Loucy (cell line): ENCODE measurements at regions not wholly inside any gene's neighbourhood (a gene's known extent, or its start where the extent isn't known, plus 50 kb on each side); places are given as distances from the start of the nearest gene placed in this dataset.

Experiments
- H2AFZ ChIP-seq: fragments of 200-600 bp; sonication (generic); 2 replicates; pipeline ENCODE4 v1.6.0; 2016; ENCODE audit warnings: antibody characterized with exemption, mild to moderate bottlenecking, low read length, moderate library complexity
- H3F3A ChIP-seq: fragments of 200-600 bp; 2 replicates; pipeline ENCODE4 v1.6.0; 2016; ENCODE audit warnings: antibody characterized with exemption, low read depth, mild to moderate bottlenecking
- H3K27me3 ChIP-seq: fragments of 200-600 bp; sonication (generic); 2 replicates; pipeline ENCODE4 v1.6.1; 2014; ENCODE audit warnings: low read length, mild to moderate bottlenecking; ENCODE audit not compliant: insufficient read depth, poor library complexity, severe bottlenecking
- H3K36me3 ChIP-seq: fragments of 200-600 bp; sonication (generic); 2 replicates; pipeline ENCODE4 v1.6.1; 2016; ENCODE audit warnings: low read length; ENCODE audit not compliant: insufficient read depth
- H3K4me1 ChIP-seq: fragments of 200-600 bp; sonication (generic); 2 replicates; pipeline ENCODE4 v1.5.1; 2014; ENCODE audit warnings: low read length, mild to moderate bottlenecking; ENCODE audit not compliant: insufficient read depth, poor library complexity, severe bottlenecking
- H3K4me2 ChIP-seq: fragments of 200-600 bp; sonication (generic); 2 replicates; pipeline ENCODE4 v1.6.0; 2014; ENCODE audit warnings: antibody characterized with exemption, low read length, low read depth, mild to moderate bottlenecking; ENCODE audit not compliant: poor library complexity, severe bottlenecking
- H3K4me3 ChIP-seq: fragments of 200-600 bp; sonication (generic); 2 replicates; pipeline ENCODE4 v1.5.1; 2014; ENCODE audit warnings: low read length, mild to moderate bottlenecking, mixed read lengths; ENCODE audit not compliant: poor library complexity, severe bottlenecking
- H3K79me2 ChIP-seq: fragments of 200-600 bp; sonication (generic); 2 replicates; pipeline ENCODE4 v1.6.1; 2014; ENCODE audit warnings: low read length; ENCODE audit not compliant: insufficient read depth
- H3K9ac ChIP-seq: fragments of 200-600 bp; sonication (generic); 2 replicates; pipeline ENCODE4 v1.6.0; 2014; ENCODE audit warnings: mild to moderate bottlenecking, low read depth, low read length, moderate library complexity; ENCODE audit not compliant: poor library complexity, severe bottlenecking
- H3K9me2 ChIP-seq: fragments of 200-600 bp; sonication (generic); replicated peaks from 2 replicates; pipeline ENCODE4 v1.6.1; 2016; ENCODE audit warnings: low read depth, low read length, mixed read lengths
- H3K9me3 ChIP-seq: fragments of 200-600 bp; sonication (generic); 2 replicates; pipeline ENCODE4 v1.6.1; 2014; ENCODE audit warnings: mild to moderate bottlenecking, antibody characterized with exemption, low read length, low read depth; ENCODE audit not compliant: insufficient read depth
- H4K20me1 ChIP-seq: fragments of 200-600 bp; sonication (generic); 2 replicates; pipeline ENCODE4 v1.6.0; 2014; ENCODE audit warnings: antibody characterized with exemption, low read length, mild to moderate bottlenecking; ENCODE audit not compliant: insufficient read depth, poor library complexity, severe bottlenecking
- CTCF ChIP-seq: fragments of 200-600 bp; sonication (generic); conservative IDR thresholded peaks from 2 replicates; pipeline ENCODE4 v1.5.1; 2014; ENCODE audit warnings: mild to moderate bottlenecking, antibody characterized with exemption, low read length
- EZH2phosphoT487 ChIP-seq: fragments of 200-600 bp; IDR thresholded peaks from 2 replicates; pipeline ENCODE4 v1.6.1; 2018; ENCODE audit warnings: antibody characterized with exemption, mild to moderate bottlenecking, moderate library complexity, borderline replicate concordance

GRCh38 chr3:87044409-87044808 lies 53.5 kb upstream of the VGLL3 start:
- H3K4me2 ChIP-seq, result no peak overlapping the region
- H3K9me2 ChIP-seq, result no peaks in the 10 kb centered on the region
- no peaks in the 10 kb centered on the region for H3K36me3 ChIP-seq
- H3K27me3 ChIP-seq, result no peaks in the 10 kb centered on the region
- no peaks in the 10 kb centered on the region for H3F3A ChIP-seq
- H3K4me1 ChIP-seq, result peaks cover 6% of the 10 kb centered on the region
- no peak overlapping the region for H2AFZ ChIP-seq
- no peaks in the 10 kb centered on the region for H3K79me2 ChIP-seq
- H3K9ac ChIP-seq, result no peak overlapping the region
- H3K9me3 ChIP-seq, result no peaks in the 10 kb centered on the region
- TF ChIP-seq EZH2phosphoT487, result no peak
- TF ChIP-seq CTCF, result no peak
- no peak overlapping the region for H3K4me3 ChIP-seq
- H4K20me1 ChIP-seq, result no peaks in the 10 kb centered on the region

GRCh38 chr3:87041191-87041590 lies 50.2 kb upstream of the VGLL3 start:
- no peaks in the 10 kb centered on the region for H3K9me2 ChIP-seq
- no peaks in the 10 kb centered on the region for H3K27me3 ChIP-seq
- no peaks in the 10 kb centered on the region for H3K79me2 ChIP-seq
- no peaks in the 10 kb centered on the region for H4K20me1 ChIP-seq
- peaks cover 6% of the 10 kb centered on the region for H3K4me1 ChIP-seq
- no peaks in the 10 kb centered on the region for H3K9me3 ChIP-seq
- no peak overlapping the region for H2AFZ ChIP-seq
- H3K4me2 ChIP-seq, result no peak overlapping the region
- H3K36me3 ChIP-seq, result no peaks in the 10 kb centered on the region
- H3F3A ChIP-seq, result no peaks in the 10 kb centered on the region
- H3K4me3 ChIP-seq, result no peak overlapping the region
- H3K9ac ChIP-seq, result no peak overlapping the region
- TF ChIP-seq CTCF (peak; percentile 39; the same call in 1 of the 2 replicates), EZH2phosphoT487 (no peak)
